ENCODE measurements at regions not wholly inside any gene's neighbourhood (a gene's known extent, or its start where the extent isn't known, plus 50 kb on each side); places are given as distances from the start of the nearest gene placed in this dataset.

DNA sequence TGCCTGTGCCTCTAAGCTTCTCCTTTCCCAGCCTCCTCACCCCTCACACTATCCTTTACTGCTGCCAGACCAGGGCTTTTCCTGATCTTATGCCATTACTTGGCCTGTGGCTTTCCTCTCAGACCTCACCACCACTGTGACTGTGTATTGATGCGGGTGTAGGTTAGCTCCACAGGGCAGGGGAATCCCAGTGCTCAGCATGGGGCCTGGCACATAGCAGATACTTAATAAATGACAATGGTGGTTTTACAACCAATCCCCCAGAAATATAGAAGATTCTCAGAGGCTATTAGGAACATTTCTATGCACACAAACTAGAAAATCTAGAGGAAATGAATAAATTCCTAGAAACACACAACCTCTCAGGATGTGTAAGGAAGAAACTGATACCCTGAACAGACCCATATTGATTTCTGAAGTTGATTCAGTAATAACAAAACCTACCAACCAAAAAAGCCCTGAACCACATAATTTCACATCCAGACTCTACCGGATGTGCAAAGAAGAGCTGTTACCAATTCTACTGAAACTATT, 129.6 kb upstream of the QRFPR start:
- intact Hi-C loops (cut with DNase I): no loop called here
- Histone ChIP-seq H3K4me3 (no peak overlapping the region), H3K36me3 (no peaks in the 10 kb centered on the region), H3K27me3 (no peaks in the 10 kb centered on the region), H3K9me3 (no peaks in the 10 kb centered on the region), H3K4me1 (no peaks in the 10 kb centered on the region), H3K27ac (no peak overlapping the region)
- TF ChIP-seq, protein P1, sequence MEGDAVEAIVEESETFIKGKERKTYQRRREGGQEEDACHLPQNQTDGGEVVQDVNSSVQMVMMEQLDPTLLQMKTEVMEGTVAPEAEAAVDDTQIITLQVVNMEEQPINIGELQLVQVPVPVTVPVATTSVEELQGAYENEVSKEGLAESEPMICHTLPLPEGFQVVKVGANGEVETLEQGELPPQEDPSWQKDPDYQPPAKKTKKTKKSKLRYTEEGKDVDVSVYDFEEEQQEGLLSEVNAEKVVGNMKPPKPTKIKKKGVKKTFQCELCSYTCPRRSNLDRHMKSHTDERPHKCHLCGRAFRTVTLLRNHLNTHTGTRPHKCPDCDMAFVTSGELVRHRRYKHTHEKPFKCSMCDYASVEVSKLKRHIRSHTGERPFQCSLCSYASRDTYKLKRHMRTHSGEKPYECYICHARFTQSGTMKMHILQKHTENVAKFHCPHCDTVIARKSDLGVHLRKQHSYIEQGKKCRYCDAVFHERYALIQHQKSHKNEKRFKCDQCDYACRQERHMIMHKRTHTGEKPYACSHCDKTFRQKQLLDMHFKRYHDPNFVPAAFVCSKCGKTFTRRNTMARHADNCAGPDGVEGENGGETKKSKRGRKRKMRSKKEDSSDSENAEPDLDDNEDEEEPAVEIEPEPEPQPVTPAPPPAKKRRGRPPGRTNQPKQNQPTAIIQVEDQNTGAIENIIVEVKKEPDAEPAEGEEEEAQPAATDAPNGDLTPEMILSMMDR (IDR thresholded peaks at IDR 0.05): no peak
- DNase-seq: no peak
- 47 to 69% methylated on average over 2 of the region's 2 CpGs for WGBS, 2 donors

DNA sequence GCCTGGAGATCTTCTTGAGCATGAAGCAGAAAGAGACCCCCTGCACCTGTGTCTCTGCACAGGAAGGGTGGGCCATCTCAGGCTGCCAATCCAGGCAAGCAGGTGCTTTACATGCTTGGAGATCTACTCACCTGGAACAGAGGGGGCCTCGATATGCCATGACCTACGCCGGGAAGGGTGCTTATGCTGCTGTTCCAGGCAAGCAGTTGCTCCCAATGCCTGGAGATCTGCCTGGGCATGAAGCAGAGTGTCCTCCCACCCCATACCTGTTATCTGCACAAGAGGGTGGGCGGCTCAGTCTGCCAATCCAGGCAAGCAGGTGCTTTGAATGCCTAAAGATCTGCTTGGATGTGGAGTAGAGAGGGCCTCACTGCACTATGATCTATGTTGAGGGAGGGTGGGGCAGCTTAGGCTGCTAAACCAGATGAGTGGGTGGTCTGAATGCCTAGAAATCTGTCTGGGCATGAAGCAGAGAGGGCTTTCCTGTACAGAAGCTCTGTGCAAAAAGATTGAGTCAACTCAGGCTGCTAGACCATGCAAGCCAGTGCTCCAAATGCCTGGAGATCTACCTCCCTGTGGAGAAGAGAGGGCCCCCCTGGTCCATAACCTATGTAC, 104.5 kb upstream of the QRFPR start:
- TF ChIP-seq, protein P1 (IDR thresholded peaks at IDR 0.05): no peak
- no peak for TF ChIP-seq POLR2A (IDR thresholded peaks at IDR 0.05)
- no peak overlapping the region for H3K4me3 ChIP-seq
- H3K36me3 ChIP-seq: no peaks in the 10 kb centered on the region
- no peaks in the 10 kb centered on the region for H3K4me1 ChIP-seq
- H3K9me3 ChIP-seq: no peaks in the 10 kb centered on the region
- H3K27ac ChIP-seq: no peak overlapping the region
- no peak for DNase-seq
- H3K27me3 ChIP-seq: no peaks in the 10 kb centered on the region
- intact Hi-C loops (cut with DNase I): no loop called here
- 67 to 71% methylated on average over 1 to 3 of the region's 4 CpGs for WGBS, 2 donors

DNA sequence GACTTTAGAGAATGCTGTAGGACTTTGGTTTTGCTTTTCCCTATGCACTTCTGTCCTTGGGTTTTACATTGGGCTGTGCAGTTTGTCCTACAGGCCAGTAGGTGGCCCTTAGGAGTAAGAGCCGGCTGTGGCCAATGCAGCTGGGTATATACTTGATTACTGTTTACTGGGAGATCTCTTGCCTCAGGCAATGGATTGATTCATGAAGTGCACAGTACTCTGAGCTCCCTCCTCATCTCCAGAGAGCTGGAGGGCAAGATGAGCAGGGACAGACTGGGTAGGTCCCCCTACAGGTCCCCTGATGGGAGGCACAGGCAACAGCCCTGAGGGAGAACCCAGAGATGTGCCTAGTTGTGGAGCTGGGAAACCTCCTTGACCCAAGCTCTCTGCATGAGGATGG, 103.8 kb upstream of the QRFPR start:
- Histone ChIP-seq H3K27ac (no peak overlapping the region), H3K27me3 (no peaks in the 10 kb centered on the region), H3K4me3 (no peak overlapping the region), H3K4me1 (no peaks in the 10 kb centered on the region), H3K36me3 (no peaks in the 10 kb centered on the region), H3K9me3 (no peaks in the 10 kb centered on the region)
- no peak for DNase-seq
- TF ChIP-seq POLR2A (IDR thresholded peaks at IDR 0.05): no peak
- TF ChIP-seq, protein P1 (IDR thresholded peaks at IDR 0.05): peak in 5 of 6 experiments; percentile 36 to 62 (median 48)
- intact Hi-C loops (cut with DNase I): no loop called here
- 0% methylated on average over 1 of the region's 1 CpG for WGBS, 2 donors

DNA sequence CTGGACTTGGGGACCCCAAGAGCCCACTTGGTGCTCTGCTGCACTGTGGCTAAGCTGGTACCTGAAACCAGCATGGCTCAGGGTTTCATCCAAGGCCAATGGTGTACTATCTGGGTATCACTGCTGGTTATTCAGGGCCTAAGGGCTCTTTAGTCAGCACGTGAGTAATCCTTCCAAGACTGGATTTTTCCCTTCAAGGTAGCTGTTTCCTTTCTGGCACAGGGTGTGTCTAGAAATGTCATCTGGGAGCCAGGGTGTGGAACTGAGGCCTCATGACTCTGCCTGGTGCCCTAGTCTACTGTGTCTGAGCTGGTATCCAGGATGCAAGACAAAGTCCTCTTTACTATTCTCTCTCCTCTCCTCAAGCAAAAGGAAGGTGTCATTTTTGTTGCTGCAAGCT, 99.0 kb upstream of the QRFPR start:
- no peak overlapping the region for H3K27ac ChIP-seq
- H3K36me3 ChIP-seq: no peaks in the 10 kb centered on the region
- H3K9me3 ChIP-seq: no peaks in the 10 kb centered on the region
- H3K27me3 ChIP-seq: no peaks in the 10 kb centered on the region
- TF ChIP-seq POLR2A (IDR thresholded peaks at IDR 0.05): no peak
- TF ChIP-seq, protein P1 (IDR thresholded peaks at IDR 0.05): no peak
- 55 to 89% methylated on average over 1 of the region's 1 CpG for WGBS, 2 donors
- DNase-seq: no peak
- H3K4me1 ChIP-seq: no peaks in the 10 kb centered on the region
- no peak overlapping the region for H3K4me3 ChIP-seq
- intact Hi-C loops (cut with DNase I): no loop called here

DNA sequence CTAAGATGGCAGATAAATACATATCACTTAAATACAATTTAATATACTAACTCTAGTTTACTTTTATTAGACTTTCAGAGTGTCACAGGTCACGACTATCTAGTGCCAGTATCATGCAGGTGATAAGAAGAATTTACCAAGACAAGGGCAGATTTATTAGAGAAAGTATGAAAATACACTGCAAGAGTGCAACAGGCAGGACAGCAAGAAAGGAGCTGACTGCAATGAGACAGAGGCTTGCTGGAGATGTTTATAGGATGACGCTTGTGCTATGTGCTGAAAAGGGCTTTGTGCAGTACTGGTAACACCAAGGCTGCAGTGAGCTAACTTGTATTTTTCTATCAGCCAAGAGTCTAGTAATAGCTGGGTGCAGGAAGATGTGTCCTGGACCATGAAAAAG, 96.7 kb upstream of the QRFPR start:
- no peak overlapping the region for H3K4me3 ChIP-seq
- H3K4me1 ChIP-seq: no peaks in the 10 kb centered on the region
- H3K9me3 ChIP-seq: no peaks in the 10 kb centered on the region
- no peaks in the 10 kb centered on the region for H3K27me3 ChIP-seq
- no peaks in the 10 kb centered on the region for H3K36me3 ChIP-seq
- DNase-seq: no peak
- TF ChIP-seq POLR2A (IDR thresholded peaks at IDR 0.05): no peak
- TF ChIP-seq, protein P1 (IDR thresholded peaks at IDR 0.05): no peak
- intact Hi-C loops (cut with DNase I): no loop called here
- no peak overlapping the region for H3K27ac ChIP-seq
- 69% methylated on average over 2 of the region's 2 CpGs for WGBS, 2 donors

Data from esophagus squamous epithelium (tissue), 5 donors.